Anterior cingulate cortex (tissue), 58 donors: ENCODE measurements at regions not wholly inside any gene's neighbourhood (a gene's known extent, or its start where the extent isn't known, plus 50 kb on each side); places are given as distances from the start of the nearest gene placed in this dataset.

Source experiments
- DNase-seq, 58 donors: peaks; one replicate each; lab custom pipeline; 2025; lab: John Stamatoyannopoulos, UW

- no peak for DNase-seq
Observed at GRCh38 chr1:192943108-192943507, 116.1 kb downstream of the UCHL5 start.

GRCh38 chr1:192943522-192943921, 115.6 kb downstream of the UCHL5 start:
- no peak for DNase-seq

GRCh38 chr1:192945390-192946130, 113.6 kb downstream of the UCHL5 start:
- DNase-seq, result no peak

GRCh38 chr1:192949783-192950182, 109.4 kb downstream of the UCHL5 start:
- no peak for DNase-seq

GRCh38 chr1:192950926-192951325, 108.2 kb downstream of the UCHL5 start:
- DNase-seq, result no peak

GRCh38 chr1:192951691-192952460, 107.3 kb downstream of the UCHL5 start:
- DNase-seq, result peak in 5 of 58 donors; percentile 3 to 36 (median 21)

- no peak for DNase-seq
Observed at GRCh38 chr1:192952646-192953045, 106.5 kb downstream of the UCHL5 start.

GRCh38 chr1:192954705-192955265, 104.4 kb downstream of the UCHL5 start:
- no peak for DNase-seq

- no peak for DNase-seq
Observed at GRCh38 chr1:192958350-192958749, 100.8 kb downstream of the UCHL5 start.

GRCh38 chr1:192958871-192959270, 100.3 kb downstream of the UCHL5 start:
- no peak for DNase-seq

GRCh38 chr1:192959657-192960186, 99.4 kb downstream of the UCHL5 start:
- DNase-seq, result no peak
